CD4-positive, alpha-beta T cell (primary cell): ENCODE measurements at regions not wholly inside any gene's neighbourhood (a gene's known extent, or its start where the extent isn't known, plus 50 kb on each side); places are given as distances from the start of the nearest gene placed in this dataset.

ENCODE experiments used
- ATAC-seq: fragments of 200-7000 bp; cut with Tn5 transposase; one replicate; pipeline ENCODE4 v1.10.0; 2022; ENCODE audit warnings: mild to moderate bottlenecking; ENCODE audit not compliant: poor library complexity
- CTCF ChIA-PET: fragments of 350-600 bp; sonication (Branson Sonifier 250); formaldehyde crosslinking; loops from one replicate; lab custom pipeline; 2021; ENCODE audit warnings: antibody characterized with exemption, inconsistent platforms; lab: Charles Lee
- POLR2A ChIA-PET: fragments of 350-600 bp; sonication (Branson Sonifier 250); formaldehyde crosslinking; loops from one replicate; lab custom pipeline; 2021; ENCODE audit warnings: antibody characterized with exemption, inconsistent platforms; lab: Charles Lee
- DNase-seq, 14 experiments: peaks; one replicate each; pipeline ENCODE4 v3.0.0-alpha.2; 2013 to 2020; ENCODE audit warnings: mixed read lengths in 2 of 14
- H3K27ac ChIP-seq, 2 donors: one replicate each; pipeline versions ENCODE4 v1.5.1 to v1.7.0; 2013; ENCODE audit warnings: low read length in 2 of 2, low read depth in 1 of 2, mild to moderate bottlenecking in 1 of 2
- H3K27me3 ChIP-seq, 2 experiments: 1 replicate in 1 of 2; 2 replicates in 1 of 2; pipeline versions ENCODE4 v1.6.1 to v1.7.0; 2013; ENCODE audit warnings: low read length in 2 of 2, control low read depth in 1 of 2, mild to moderate bottlenecking in 1 of 2, moderate library complexity in 1 of 2; ENCODE audit not compliant: insufficient read depth in 2 of 2, control insufficient read depth in 1 of 2
- H3K36me3 ChIP-seq: one replicate; pipeline ENCODE4 v1.6.1; 2013; ENCODE audit warnings: low read length, control low read depth; ENCODE audit not compliant: insufficient read depth
- H3K4me1 ChIP-seq: one replicate; pipeline ENCODE4 v1.6.1; 2013; ENCODE audit warnings: low read length, control low read depth; ENCODE audit not compliant: insufficient read depth
- H3K4me3 ChIP-seq: one replicate; pipeline ENCODE4 v1.5.1; 2013; ENCODE audit warnings: mild to moderate bottlenecking, low read length, moderate library complexity
- H3K9me3 ChIP-seq, 2 experiments: 1 replicate in 1 of 2; 2 replicates in 1 of 2; pipeline versions ENCODE4 v1.6.1 to v1.7.0; 2013; ENCODE audit warnings: low read length in 2 of 2, mild to moderate bottlenecking in 2 of 2, control low read depth in 1 of 2, moderate library complexity in 1 of 2; ENCODE audit not compliant: control insufficient read depth in 1 of 2, insufficient read depth in 1 of 2
- H3K27ac Mint-ChIP-seq: one replicate; pipeline ENCODE4 v1.8.0; 2020; ENCODE audit warnings: mixed read lengths
- H3K27me3 Mint-ChIP-seq: one replicate; pipeline ENCODE4 v1.8.0; 2021; ENCODE audit warnings: mixed read lengths
- H3K36me3 Mint-ChIP-seq: one replicate; pipeline ENCODE4 v1.8.0; 2021; ENCODE audit warnings: low read depth, mixed read lengths
- H3K4me1 Mint-ChIP-seq: one replicate; pipeline ENCODE4 v1.8.0; 2021; ENCODE audit warnings: low read depth, mixed read lengths
- H3K4me3 Mint-ChIP-seq: one replicate; pipeline ENCODE4 v1.8.0; 2020; ENCODE audit warnings: mild to moderate bottlenecking, mixed read lengths
- H3K9me3 Mint-ChIP-seq: one replicate; pipeline ENCODE4 v1.8.0; 2020; ENCODE audit warnings: mixed read lengths
- CTCF ChIP-seq: fragments of 200-600 bp; IDR thresholded peaks from one replicate; pipeline ENCODE4 v1.8.0; 2022; ENCODE audit warnings: antibody characterized with exemption, mild to moderate bottlenecking
- intact Hi-C, 2 experiments: fragments of 100-400 bp; cut with DNase I in 1 of 2; cut with micrococcal nuclease in 1 of 2; formaldehyde crosslinking; loops; one replicate each; pipeline versions ENCODE4 v1.15.1 to v1.9.0; 2023 to 2025; cut with DNase I, micrococcal nuclease

DNA sequence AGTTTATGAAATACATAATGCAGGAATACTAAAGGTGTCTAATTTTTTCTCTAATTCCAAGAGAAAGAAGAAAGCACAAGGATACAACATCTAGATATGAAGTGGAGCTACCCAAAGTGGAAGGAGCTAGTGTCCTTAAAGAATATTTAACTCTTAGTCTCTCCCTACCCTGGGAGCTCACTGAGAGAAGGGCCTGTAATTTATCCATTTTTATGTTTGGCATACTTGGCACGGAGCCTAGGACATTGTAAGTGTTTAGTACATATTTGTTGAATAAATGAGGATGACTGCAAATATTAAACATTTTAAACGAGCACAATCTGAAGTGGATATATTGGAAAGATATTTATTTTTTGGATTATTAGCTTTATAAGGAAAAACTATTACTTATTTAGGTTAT lies 674.8 kb downstream of the IQCM start:
- Mint-ChIP-seq H3K27me3 (peaks cover 8% of the 10 kb centered on the region), H3K4me3 (no peak overlapping the region), H3K36me3 (no peaks in the 10 kb centered on the region), H3K4me1 (no peaks in the 10 kb centered on the region), H3K9me3 (no peaks in the 10 kb centered on the region), H3K27ac (no peak overlapping the region)
- ChIA-PET POLR2A (no interaction called here), CTCF (no interaction called here)
- ATAC-seq (no peak), DNase-seq (no peak)
- H3K4me3 ChIP-seq = no peak overlapping the region
- no peaks in the 10 kb centered on the region for H3K27me3 ChIP-seq
- no peak overlapping the region for H3K27ac ChIP-seq
- no peak for TF ChIP-seq CTCF
- intact Hi-C loops = no loop called here
- no peaks in the 10 kb centered on the region for H3K4me1 ChIP-seq
- H3K36me3 ChIP-seq = no peaks in the 10 kb centered on the region
- H3K9me3 ChIP-seq = no peaks in the 10 kb centered on the region

- ChIA-PET CTCF (no interaction called here), POLR2A (no interaction called here)
- no peak for TF ChIP-seq CTCF
- no peak overlapping the region for H3K27ac Mint-ChIP-seq
- H3K27me3 Mint-ChIP-seq = no peaks in the 10 kb centered on the region
- no peaks in the 10 kb centered on the region for H3K4me1 Mint-ChIP-seq
- intact Hi-C loops = no loop called here
- Histone ChIP-seq H3K9me3 (peaks cover 0 to 5% of the 10 kb centered on the region in 2 experiments), H3K4me1 (no peaks in the 10 kb centered on the region), H3K27ac (no peak overlapping the region), H3K4me3 (no peak overlapping the region), H3K27me3 (no peaks in the 10 kb centered on the region), H3K36me3 (no peaks in the 10 kb centered on the region)
- DNase-seq = no peak
- no peaks in the 10 kb centered on the region for H3K9me3 Mint-ChIP-seq
- ATAC-seq = no peak
- H3K36me3 Mint-ChIP-seq = no peaks in the 10 kb centered on the region
- H3K4me3 Mint-ChIP-seq = no peak overlapping the region
Observed at GRCh38 chr4:149136951-149137620, 678.6 kb downstream of the IQCM start.

DNA sequence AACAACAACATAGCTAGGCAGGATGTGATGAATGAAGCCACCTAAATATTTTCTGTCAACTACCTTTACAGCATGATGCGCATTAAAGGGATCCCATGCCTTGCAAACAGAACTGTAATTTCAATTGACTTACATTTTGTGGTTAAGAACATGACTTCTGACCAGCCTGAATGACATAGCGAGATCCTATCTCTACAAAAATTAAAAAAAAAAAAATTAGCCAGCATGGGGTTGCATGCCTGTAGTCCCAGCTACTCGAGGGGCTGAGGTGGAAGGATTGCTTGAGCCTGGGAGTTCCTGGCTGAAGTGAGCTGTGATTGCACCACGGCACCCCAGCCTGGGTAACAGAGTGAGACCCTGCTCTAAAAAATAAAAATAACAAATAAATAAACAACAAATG lies 680.6 kb downstream of the IQCM start:
- H3K4me1 ChIP-seq = no peaks in the 10 kb centered on the region
- Mint-ChIP-seq H3K36me3 (no peaks in the 10 kb centered on the region), H3K27me3 (no peaks in the 10 kb centered on the region), H3K27ac (no peak overlapping the region), H3K4me1 (no peaks in the 10 kb centered on the region), H3K9me3 (no peaks in the 10 kb centered on the region), H3K4me3 (no peak overlapping the region)
- CTCF ChIA-PET = no interaction called here
- TF ChIP-seq CTCF = no peak
- H3K27me3 ChIP-seq = no peaks in the 10 kb centered on the region
- peaks cover 0 to 5% of the 10 kb centered on the region in 2 experiments for H3K9me3 ChIP-seq
- DNase-seq (no peak), ATAC-seq (no peak)
- H3K27ac ChIP-seq = no peak overlapping the region
- no peak overlapping the region for H3K4me3 ChIP-seq
- H3K36me3 ChIP-seq = no peaks in the 10 kb centered on the region
- POLR2A ChIA-PET = no interaction called here
- intact Hi-C loops = no loop called here
